ENCODE measurements at regions not wholly inside any gene's neighbourhood (a gene's known extent, or its start where the extent isn't known, plus 50 kb on each side); places are given as distances from the start of the nearest gene placed in this dataset.

GRCh38 chr2:120568089-120568974, 167.3 kb upstream of the GLI2 start:
- no peaks in the 10 kb centered on the region for H3K4me1 Mint-ChIP-seq
- H3K9me3 Mint-ChIP-seq, result no peaks in the 10 kb centered on the region

DNA sequence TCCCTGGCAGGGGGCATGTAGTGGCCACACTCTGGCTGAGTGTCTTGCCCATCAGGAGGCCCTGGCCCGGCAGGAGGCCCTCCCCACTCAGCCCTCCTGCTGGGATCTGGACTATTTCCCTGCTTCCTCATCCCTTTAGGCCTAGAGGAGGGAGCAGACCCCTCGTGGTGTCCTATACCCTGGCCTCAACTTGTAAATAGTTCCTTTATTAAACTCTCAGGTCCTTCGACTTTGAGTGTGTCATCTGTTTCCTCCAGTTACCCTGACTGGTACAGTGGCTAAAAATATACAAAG, 166.7 kb upstream of the GLI2 start:
- no peaks in the 10 kb centered on the region for H3K36me3 Mint-ChIP-seq (ENCODE audit: insufficient read depth)
- H3K27ac Mint-ChIP-seq (ENCODE audit: low read depth), result no peak overlapping the region
- H3K4me1 Mint-ChIP-seq, result no peaks in the 10 kb centered on the region
- DNase-seq (ENCODE audit: low spot score in 2 of 2) (no peak), ATAC-seq (replicated peaks; ENCODE audit: extremely low read depth, poor library complexity, severe bottlenecking) (no peak)
- peaks cover 46% of the 10 kb centered on the region for H3K27me3 Mint-ChIP-seq
- H3K9me3 Mint-ChIP-seq, result no peaks in the 10 kb centered on the region
- no peak overlapping the region for H3K4me3 Mint-ChIP-seq

More at GRCh38 chr2:120568089-120568974, 167.3 kb upstream of the GLI2 start:
- no peak for DNase-seq (ENCODE audit: low spot score in 2 of 2)
- H3K4me3 Mint-ChIP-seq, result no peak overlapping the region
- peaks cover 46% of the 10 kb centered on the region for H3K27me3 Mint-ChIP-seq
- no peak for ATAC-seq (replicated peaks; ENCODE audit: extremely low read depth, poor library complexity, severe bottlenecking)
- H3K36me3 Mint-ChIP-seq (ENCODE audit: insufficient read depth), result no peaks in the 10 kb centered on the region
- H3K27ac Mint-ChIP-seq (ENCODE audit: low read depth), result no peak overlapping the region

DNA sequence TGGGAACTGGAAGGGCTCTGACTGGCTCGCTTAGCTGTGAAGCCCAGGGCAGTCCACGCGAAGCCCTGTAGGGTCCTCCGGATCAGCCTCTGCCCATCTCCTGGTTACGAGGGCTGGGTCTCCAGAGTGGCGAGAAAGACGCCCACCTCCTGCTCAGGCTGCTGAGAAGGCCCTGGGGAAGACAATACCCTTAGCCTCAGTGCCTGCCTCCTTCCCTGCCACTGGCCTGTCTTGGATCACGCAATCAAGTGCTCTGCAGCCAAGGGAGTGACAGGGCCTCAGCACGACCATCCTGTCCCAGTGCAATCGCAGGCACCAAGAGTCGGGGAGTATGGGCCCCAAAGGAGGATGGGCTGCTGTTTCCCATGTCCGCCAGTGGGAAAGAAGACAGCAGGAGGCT, 165.7 kb upstream of the GLI2 start:
- no peak for DNase-seq (ENCODE audit: low spot score in 2 of 2)
- no peaks in the 10 kb centered on the region for H3K4me1 Mint-ChIP-seq
- H3K36me3 Mint-ChIP-seq (ENCODE audit: insufficient read depth), result no peaks in the 10 kb centered on the region
- no peak for ATAC-seq (replicated peaks; ENCODE audit: extremely low read depth, poor library complexity, severe bottlenecking)
- no peaks in the 10 kb centered on the region for H3K9me3 Mint-ChIP-seq
- peaks cover 54% of the 10 kb centered on the region for H3K27me3 Mint-ChIP-seq
- no peak overlapping the region for H3K27ac Mint-ChIP-seq (ENCODE audit: low read depth)
- H3K4me3 Mint-ChIP-seq, result no peak overlapping the region

GRCh38 chr2:120570546-120570945, 165.1 kb upstream of the GLI2 start:
- H3K27me3 Mint-ChIP-seq, result peaks cover 59% of the 10 kb centered on the region
- H3K9me3 Mint-ChIP-seq, result no peaks in the 10 kb centered on the region
- ATAC-seq (replicated peaks; ENCODE audit: extremely low read depth, poor library complexity, severe bottlenecking), result no peak
- no peaks in the 10 kb centered on the region for H3K36me3 Mint-ChIP-seq (ENCODE audit: insufficient read depth)
- H3K27ac Mint-ChIP-seq (ENCODE audit: low read depth), result no peak overlapping the region
- no peak overlapping the region for H3K4me3 Mint-ChIP-seq
- DNase-seq (ENCODE audit: low spot score in 2 of 2), result no peak
- H3K4me1 Mint-ChIP-seq, result no peaks in the 10 kb centered on the region

- Mint-ChIP-seq H3K9me3 (no peaks in the 10 kb centered on the region), H3K27ac (ENCODE audit: low read depth) (no peak overlapping the region), H3K27me3 (peaks cover 59% of the 10 kb centered on the region), H3K36me3 (ENCODE audit: insufficient read depth) (no peaks in the 10 kb centered on the region), H3K4me3 (no peak overlapping the region), H3K4me1 (no peaks in the 10 kb centered on the region)
- no peak for ATAC-seq (replicated peaks; ENCODE audit: extremely low read depth, poor library complexity, severe bottlenecking)
- DNase-seq (ENCODE audit: low spot score in 2 of 2), result no peak
Measured at GRCh38 chr2:120571015-120571728, 164.5 kb upstream of the GLI2 start.

- no peak for DNase-seq (ENCODE audit: low spot score in 2 of 2)
- Mint-ChIP-seq H3K27me3 (peaks cover 54% of the 10 kb centered on the region), H3K4me1 (no peaks in the 10 kb centered on the region), H3K27ac (ENCODE audit: low read depth) (no peak overlapping the region), H3K36me3 (ENCODE audit: insufficient read depth) (no peaks in the 10 kb centered on the region), H3K4me3 (no peak overlapping the region), H3K9me3 (no peaks in the 10 kb centered on the region)
- no peak for ATAC-seq (replicated peaks; ENCODE audit: extremely low read depth, poor library complexity, severe bottlenecking)
Measured at GRCh38 chr2:120572226-120572625, 163.4 kb upstream of the GLI2 start.

- no peaks in the 10 kb centered on the region for H3K4me1 Mint-ChIP-seq
- no peak overlapping the region for H3K27ac Mint-ChIP-seq (ENCODE audit: low read depth)
- no peak overlapping the region for H3K4me3 Mint-ChIP-seq
- H3K36me3 Mint-ChIP-seq (ENCODE audit: insufficient read depth), result no peaks in the 10 kb centered on the region
- no peak for ATAC-seq (replicated peaks; ENCODE audit: extremely low read depth, poor library complexity, severe bottlenecking)
- peaks cover 42% of the 10 kb centered on the region for H3K27me3 Mint-ChIP-seq
- no peaks in the 10 kb centered on the region for H3K9me3 Mint-ChIP-seq
- DNase-seq (ENCODE audit: low spot score in 2 of 2), result no peak
Measured at GRCh38 chr2:120574620-120575019, 161.0 kb upstream of the GLI2 start.

DNA sequence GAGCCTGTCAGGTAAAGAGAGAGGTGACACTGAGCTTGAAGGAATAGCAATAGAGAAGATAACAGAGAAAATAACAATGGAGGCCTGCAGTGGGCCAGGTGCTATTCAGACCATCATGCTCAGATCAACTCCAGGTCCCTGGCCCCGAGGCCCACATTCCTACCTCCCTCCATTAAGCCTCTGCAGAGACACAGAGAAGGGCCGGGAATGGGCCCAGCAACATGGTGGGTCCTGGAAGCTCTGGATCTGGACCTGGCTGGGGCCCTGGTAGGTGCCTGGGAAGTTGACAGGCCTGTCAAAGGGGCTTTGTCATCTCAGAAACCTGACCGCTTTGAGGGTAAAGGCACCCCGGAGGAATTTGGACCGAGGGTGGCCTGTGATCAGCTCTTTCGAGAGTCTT, 159.7 kb upstream of the GLI2 start:
- Mint-ChIP-seq H3K9me3 (no peaks in the 10 kb centered on the region), H3K27ac (ENCODE audit: low read depth) (no peak overlapping the region), H3K36me3 (ENCODE audit: insufficient read depth) (no peaks in the 10 kb centered on the region), H3K27me3 (peaks cover 45% of the 10 kb centered on the region), H3K4me1 (no peaks in the 10 kb centered on the region), H3K4me3 (no peak overlapping the region)
- ATAC-seq (replicated peaks; ENCODE audit: extremely low read depth, poor library complexity, severe bottlenecking) (no peak), DNase-seq (ENCODE audit: low spot score in 2 of 2) (no peak)

- DNase-seq (ENCODE audit: low spot score in 2 of 2) (no peak), ATAC-seq (replicated peaks; ENCODE audit: extremely low read depth, poor library complexity, severe bottlenecking) (no peak)
- Mint-ChIP-seq H3K36me3 (ENCODE audit: insufficient read depth) (no peaks in the 10 kb centered on the region), H3K4me3 (no peak overlapping the region), H3K9me3 (no peaks in the 10 kb centered on the region), H3K27me3 (peaks cover 52% of the 10 kb centered on the region), H3K4me1 (no peaks in the 10 kb centered on the region), H3K27ac (ENCODE audit: low read depth) (no peak overlapping the region)
Measured at GRCh38 chr2:120576509-120577474, 158.9 kb upstream of the GLI2 start.

DNA sequence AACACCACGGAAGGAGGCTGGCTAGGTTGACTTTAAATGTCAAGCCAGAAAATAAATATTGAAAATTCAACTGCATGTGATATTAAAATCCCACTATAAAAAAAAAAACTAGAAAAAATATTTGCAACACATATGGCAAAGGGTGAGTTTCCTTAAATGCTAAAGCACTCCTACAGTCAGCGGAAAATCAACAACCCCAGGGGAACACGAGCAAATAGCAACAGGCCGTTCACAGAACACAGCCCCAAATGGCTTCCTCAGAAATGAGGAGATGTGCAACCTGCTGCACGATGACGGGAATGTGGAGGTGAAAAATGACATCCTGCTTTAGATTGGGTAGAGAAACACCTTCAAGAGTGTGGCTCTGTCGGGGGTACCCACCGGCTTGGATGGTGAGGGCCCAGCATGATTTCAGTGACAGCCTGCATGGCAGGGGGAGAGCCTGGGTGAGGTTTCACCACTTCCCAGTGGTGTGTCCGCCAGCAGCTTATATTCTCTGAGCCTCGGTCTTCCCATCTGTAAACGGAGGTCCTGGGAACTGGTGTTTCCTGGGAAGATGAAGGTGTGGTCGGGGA, 157.9 kb upstream of the GLI2 start:
- no peaks in the 10 kb centered on the region for H3K4me1 Mint-ChIP-seq
- no peaks in the 10 kb centered on the region for H3K36me3 Mint-ChIP-seq (ENCODE audit: insufficient read depth)
- H3K4me3 Mint-ChIP-seq, result no peak overlapping the region
- DNase-seq (ENCODE audit: low spot score in 2 of 2), result no peak
- H3K27me3 Mint-ChIP-seq, result peaks cover 54% of the 10 kb centered on the region
- no peaks in the 10 kb centered on the region for H3K9me3 Mint-ChIP-seq
- ATAC-seq (replicated peaks; ENCODE audit: extremely low read depth, poor library complexity, severe bottlenecking), result no peak
- H3K27ac Mint-ChIP-seq (ENCODE audit: low read depth), result no peak overlapping the region

DNA sequence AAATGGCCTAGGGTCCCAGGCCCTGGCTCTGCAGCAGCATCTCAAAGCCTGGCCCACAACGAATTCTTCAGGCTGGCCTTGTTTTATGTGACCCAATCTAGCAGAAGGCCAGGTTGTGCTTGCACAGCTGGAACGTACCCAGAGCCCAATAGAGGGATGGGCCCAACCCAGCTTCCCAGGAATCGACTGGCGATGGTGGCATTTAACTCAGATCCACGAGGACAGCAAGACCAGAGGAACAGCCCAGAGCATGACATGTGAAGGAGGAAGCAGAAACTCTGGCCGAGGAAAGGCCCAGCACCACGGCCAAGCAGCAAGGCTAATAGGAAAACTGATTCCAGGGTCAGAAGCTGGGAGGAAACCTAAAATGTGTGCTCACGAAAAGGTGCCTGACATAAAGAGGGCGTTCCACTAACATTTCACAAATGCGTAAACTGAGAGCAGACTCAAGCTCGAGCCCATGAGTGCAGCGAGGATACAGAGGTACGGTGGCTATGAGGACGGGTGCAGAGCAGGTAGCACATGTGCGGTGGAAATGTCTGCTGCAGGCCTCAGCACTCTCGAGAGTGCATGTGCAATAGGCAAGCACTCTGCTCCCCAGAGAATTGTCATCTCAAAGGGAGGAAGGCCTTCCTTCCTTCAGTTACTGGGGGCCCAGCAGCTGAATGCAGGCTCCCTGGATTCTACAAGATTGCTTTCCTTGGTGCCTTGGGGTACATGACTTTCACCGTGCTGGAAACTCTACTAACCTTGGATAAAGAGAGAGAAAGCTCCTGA, 156.9 kb upstream of the GLI2 start:
- H3K36me3 Mint-ChIP-seq (ENCODE audit: insufficient read depth), result no peaks in the 10 kb centered on the region
- no peak for ATAC-seq (replicated peaks; ENCODE audit: extremely low read depth, poor library complexity, severe bottlenecking)
- peaks cover 54% of the 10 kb centered on the region for H3K27me3 Mint-ChIP-seq
- no peaks in the 10 kb centered on the region for H3K9me3 Mint-ChIP-seq
- DNase-seq (ENCODE audit: low spot score in 2 of 2), result no peak
- no peaks in the 10 kb centered on the region for H3K4me1 Mint-ChIP-seq
- no peak overlapping the region for H3K27ac Mint-ChIP-seq (ENCODE audit: low read depth)
- no peak overlapping the region for H3K4me3 Mint-ChIP-seq
